Karpas-422 (cell line): ENCODE measurements at regions not wholly inside any gene's neighbourhood (a gene's known extent, or its start where the extent isn't known, plus 50 kb on each side); places are given as distances from the start of the nearest gene placed in this dataset.
"Not testable (repeated sequence)": the region's sequence is repeated elsewhere in the genome, so short reads cannot be mapped to it uniquely, and the experiment has no call there.

ENCODE experiments used
- DNase-seq: peaks from one replicate; pipeline ENCODE4 v3.0.0-alpha.2; 2015
- H2AFZ ChIP-seq: fragments of 200-600 bp; sonication (generic); 2 replicates; pipeline ENCODE4 v1.6.1; 2014; ENCODE audit warnings: antibody characterized with exemption, low read length, mixed read lengths
- H3K27ac ChIP-seq: fragments of 200-600 bp; sonication (generic); 2 replicates; pipeline ENCODE4 v1.5.1; 2014; ENCODE audit warnings: mild to moderate bottlenecking, low read length, moderate library complexity
- H3K27me3 ChIP-seq: fragments of 200-600 bp; sonication (generic); 2 replicates; pipeline ENCODE4 v1.6.1; 2014; ENCODE audit warnings: low read length, mixed read lengths
- H3K36me3 ChIP-seq: fragments of 200-600 bp; sonication (generic); 2 replicates; pipeline ENCODE4 v1.6.1; 2014; ENCODE audit warnings: low read length, mixed read lengths; ENCODE audit not compliant: insufficient read depth
- H3K4me1 ChIP-seq: fragments of 200-600 bp; sonication (generic); 2 replicates; pipeline ENCODE4 v1.6.1; 2014; ENCODE audit warnings: mild to moderate bottlenecking, low read length, mixed read lengths
- H3K4me2 ChIP-seq: fragments of 200-600 bp; sonication (generic); 2 replicates; pipeline ENCODE4 v1.6.1; 2014; ENCODE audit warnings: low read length, low read depth, mild to moderate bottlenecking; ENCODE audit not compliant: poor library complexity, severe bottlenecking
- H3K4me3 ChIP-seq: fragments of 200-600 bp; sonication (generic); 2 replicates; pipeline ENCODE4 v1.5.1; 2014; ENCODE audit warnings: mild to moderate bottlenecking, antibody characterized with exemption, low read length, mixed read lengths
- H3K79me2 ChIP-seq: fragments of 200-600 bp; sonication (generic); 2 replicates; pipeline ENCODE4 v1.6.1; 2014; ENCODE audit warnings: mild to moderate bottlenecking, low read length, mixed read lengths
- H3K9ac ChIP-seq: fragments of 200-600 bp; sonication (generic); 2 replicates; pipeline ENCODE4 v1.6.0; 2014; ENCODE audit warnings: low read length
- H3K9me2 ChIP-seq: fragments of 200-600 bp; sonication (generic), shearing (Covaris generic); replicated peaks from 2 replicates; pipeline ENCODE4 v1.6.0; 2014; ENCODE audit warnings: mild to moderate bottlenecking, low read length, moderate library complexity; ENCODE audit not compliant: insufficient read depth
- H3K9me3 ChIP-seq: fragments of 300-700, 200-600 bp; sonication (generic); 2 replicates; pipeline ENCODE4 v1.6.1; 2014; ENCODE audit warnings: low read length, mixed read lengths
- H4K20me1 ChIP-seq: fragments of 200-600 bp; sonication (generic); 2 replicates; pipeline ENCODE4 v1.6.1; 2014; ENCODE audit warnings: mild to moderate bottlenecking, antibody characterized with exemption, low read length, low read depth; ENCODE audit not compliant: insufficient read depth

DNA sequence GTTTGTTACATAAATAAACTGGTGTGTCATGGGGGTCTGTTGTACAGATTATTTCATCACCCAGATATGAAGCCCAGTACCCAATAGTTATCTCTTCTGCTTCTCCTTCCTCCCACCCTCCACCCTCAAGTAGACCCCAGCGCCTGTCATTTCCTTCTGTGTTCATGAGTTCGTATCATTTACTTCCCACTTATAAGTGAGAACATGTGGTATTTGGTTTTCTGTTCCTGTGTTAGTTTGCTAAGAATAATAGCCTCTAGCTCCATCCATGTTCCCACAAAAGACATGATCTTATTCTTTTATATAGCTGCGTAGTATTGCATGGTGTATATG lies 185.4 kb downstream of the PSMG1 start:
- H3K27me3 ChIP-seq, DNase-seq: not testable (repeated sequence)
- peak overlapping the region; percentile 43 for H3K27ac ChIP-seq

GRCh38 chr21:38997051-38997842 lies 186.0 kb downstream of the PSMG1 start:
- Histone ChIP-seq H3K9me3 (no peaks in the 10 kb centered on the region), H3K4me1 (peaks cover 47% of the 10 kb centered on the region), H3K27me3 (no peaks in the 10 kb centered on the region), H4K20me1 (no peaks in the 10 kb centered on the region), H3K79me2 (no peaks in the 10 kb centered on the region), H2AFZ (no peak overlapping the region), H3K36me3 (no peaks in the 10 kb centered on the region), H3K4me2 (peak overlapping the region; percentile 19), H3K9ac (no peak overlapping the region), H3K9me2 (no peaks in the 10 kb centered on the region), H3K4me3 (no peak overlapping the region), H3K27ac (no peak overlapping the region; the same call in 1 of the 2 replicates)
- no peak for DNase-seq

More for the DNA sequence above, 185.4 kb downstream of the PSMG1 start:
- not testable (repeated sequence) for H2AFZ ChIP-seq, H3K9ac ChIP-seq, H3K79me2 ChIP-seq, H3K9me3 ChIP-seq, H4K20me1 ChIP-seq, H3K9me2 ChIP-seq, H3K36me3 ChIP-seq, H3K4me3 ChIP-seq
- Histone ChIP-seq H3K4me2 (peak overlapping the region; percentile 19), H3K4me1 (peaks cover 47% of the 10 kb centered on the region)

GRCh38 chr21:38996355-38996754 lies 186.9 kb downstream of the PSMG1 start:
- Histone ChIP-seq H3K9me3 (no peaks in the 10 kb centered on the region), H2AFZ (no peak overlapping the region), H3K9ac (no peak overlapping the region), H3K4me2 (no peak overlapping the region), H3K27me3 (no peaks in the 10 kb centered on the region), H3K79me2 (no peaks in the 10 kb centered on the region), H3K36me3 (no peaks in the 10 kb centered on the region), H3K4me3 (no peak overlapping the region), H3K27ac (no peak overlapping the region), H3K9me2 (no peaks in the 10 kb centered on the region), H3K4me1 (peaks cover 47% of the 10 kb centered on the region), H4K20me1 (no peaks in the 10 kb centered on the region)
- no peak for DNase-seq

DNA sequence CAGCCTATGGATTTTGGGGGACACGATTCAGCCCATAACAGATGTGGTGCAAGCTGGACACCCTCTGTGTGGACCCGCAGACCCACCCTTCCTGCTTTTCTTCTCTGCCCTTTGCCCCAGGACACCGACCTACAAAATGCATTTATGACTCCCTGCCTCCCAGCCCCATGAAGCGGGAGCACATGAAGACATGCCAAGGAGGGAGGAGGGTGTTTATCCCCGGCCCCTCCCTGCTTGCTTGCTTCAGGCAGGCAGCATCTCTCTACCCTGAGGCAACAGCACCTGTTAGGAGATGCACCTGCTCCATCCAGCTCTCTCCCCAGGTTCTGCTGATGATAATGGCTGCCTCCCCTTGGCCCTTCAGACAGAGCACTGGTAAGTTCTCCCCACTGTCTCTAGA lies 187.5 kb downstream of the PSMG1 start:
- H3K79me2 ChIP-seq, result no peaks in the 10 kb centered on the region
- H3K4me1 ChIP-seq, result peaks cover 42% of the 10 kb centered on the region
- no peaks in the 10 kb centered on the region for H3K36me3 ChIP-seq
- no peaks in the 10 kb centered on the region for H3K27me3 ChIP-seq
- H4K20me1 ChIP-seq, result no peaks in the 10 kb centered on the region
- no peak overlapping the region for H3K9ac ChIP-seq
- H3K27ac ChIP-seq, result no peak overlapping the region
- no peak overlapping the region for H2AFZ ChIP-seq
- H3K9me3 ChIP-seq, result no peaks in the 10 kb centered on the region
- H3K4me3 ChIP-seq, result no peak overlapping the region
- no peaks in the 10 kb centered on the region for H3K9me2 ChIP-seq
- no peak for DNase-seq
- H3K4me2 ChIP-seq, result no peak overlapping the region

- no peak overlapping the region for H3K9ac ChIP-seq
- no peaks in the 10 kb centered on the region for H3K36me3 ChIP-seq
- H3K9me2 ChIP-seq, result no peaks in the 10 kb centered on the region
- no peak overlapping the region for H3K27ac ChIP-seq
- no peaks in the 10 kb centered on the region for H3K9me3 ChIP-seq
- no peaks in the 10 kb centered on the region for H4K20me1 ChIP-seq
- H2AFZ ChIP-seq, result no peak overlapping the region
- H3K4me1 ChIP-seq, result peaks cover 37% of the 10 kb centered on the region
- no peak overlapping the region for H3K4me3 ChIP-seq
- H3K79me2 ChIP-seq, result no peaks in the 10 kb centered on the region
- no peaks in the 10 kb centered on the region for H3K27me3 ChIP-seq
- no peak for DNase-seq
- no peak overlapping the region for H3K4me2 ChIP-seq
Measured at GRCh38 chr21:38995071-38995669, 188.1 kb downstream of the PSMG1 start.

DNA sequence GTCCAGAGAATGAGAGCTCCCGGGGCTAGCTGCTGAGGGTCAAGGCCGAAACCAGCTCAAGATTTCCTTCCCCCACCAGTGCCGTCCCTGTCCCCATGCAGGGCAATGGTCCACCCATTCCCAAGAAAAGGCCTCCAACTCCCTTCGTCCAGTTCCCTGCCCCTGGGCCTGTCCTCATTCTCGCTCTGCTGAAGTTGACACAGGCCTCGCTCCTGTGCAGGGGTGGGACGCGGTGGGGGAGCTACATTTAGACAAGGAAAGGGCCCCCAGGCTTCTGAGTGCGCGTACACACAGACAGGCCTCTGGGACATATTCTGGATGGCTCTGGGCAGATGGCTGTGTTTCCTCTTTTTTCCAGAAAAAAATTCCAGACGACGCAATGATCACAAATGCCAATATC lies 188.3 kb downstream of the ETS2 start:
- H3K9ac ChIP-seq, result no peak overlapping the region
- no peaks in the 10 kb centered on the region for H3K36me3 ChIP-seq
- H3K4me3 ChIP-seq, result no peak overlapping the region
- no peaks in the 10 kb centered on the region for H3K9me3 ChIP-seq
- no peaks in the 10 kb centered on the region for H4K20me1 ChIP-seq
- H3K4me2 ChIP-seq, result no peak overlapping the region
- H3K79me2 ChIP-seq, result no peaks in the 10 kb centered on the region
- peaks cover 28% of the 10 kb centered on the region for H3K4me1 ChIP-seq
- no peaks in the 10 kb centered on the region for H3K27me3 ChIP-seq
- no peaks in the 10 kb centered on the region for H3K9me2 ChIP-seq
- no peak overlapping the region for H2AFZ ChIP-seq
- H3K27ac ChIP-seq, result no peak overlapping the region
- no peak for DNase-seq

GRCh38 chr21:38993561-38993960 lies 187.8 kb downstream of the ETS2 start:
- no peaks in the 10 kb centered on the region for H3K36me3 ChIP-seq
- H4K20me1 ChIP-seq, result no peaks in the 10 kb centered on the region
- H3K27me3 ChIP-seq, result no peaks in the 10 kb centered on the region
- no peak overlapping the region for H2AFZ ChIP-seq
- no peak overlapping the region for H3K4me2 ChIP-seq
- no peak overlapping the region for H3K4me3 ChIP-seq
- DNase-seq, result no peak
- H3K9ac ChIP-seq, result no peak overlapping the region
- peaks cover 29% of the 10 kb centered on the region for H3K4me1 ChIP-seq
- H3K9me2 ChIP-seq, result no peaks in the 10 kb centered on the region
- no peaks in the 10 kb centered on the region for H3K79me2 ChIP-seq
- H3K27ac ChIP-seq, result no peak overlapping the region
- no peaks in the 10 kb centered on the region for H3K9me3 ChIP-seq

DNA sequence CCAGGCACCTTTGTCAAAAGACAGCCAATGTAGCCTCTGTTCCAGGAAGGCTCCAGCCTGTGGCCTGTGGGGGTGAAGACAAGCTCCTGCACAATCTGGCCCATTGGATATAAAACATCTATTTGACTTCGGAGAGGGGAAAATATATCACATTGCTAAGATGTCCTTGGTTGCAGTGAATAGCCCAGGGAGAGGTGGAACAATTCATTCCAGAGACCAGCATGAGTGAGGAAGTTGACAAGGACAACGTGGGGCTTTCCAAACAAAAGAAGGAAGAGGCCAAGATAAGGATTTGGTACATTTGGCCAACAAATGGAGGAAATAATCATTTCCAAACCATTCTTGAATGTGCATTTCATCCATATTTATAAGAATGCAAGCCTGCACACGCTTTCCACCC lies 187.0 kb downstream of the ETS2 start:
- no peak overlapping the region for H2AFZ ChIP-seq
- no peak for DNase-seq
- H4K20me1 ChIP-seq, result no peaks in the 10 kb centered on the region
- no peaks in the 10 kb centered on the region for H3K9me2 ChIP-seq
- H3K79me2 ChIP-seq, result no peaks in the 10 kb centered on the region
- H3K27ac ChIP-seq, result no peak overlapping the region
- H3K9ac ChIP-seq, result no peak overlapping the region
- no peaks in the 10 kb centered on the region for H3K36me3 ChIP-seq
- no peak overlapping the region for H3K4me3 ChIP-seq
- peaks cover 29% of the 10 kb centered on the region for H3K4me1 ChIP-seq
- H3K27me3 ChIP-seq, result no peaks in the 10 kb centered on the region
- no peaks in the 10 kb centered on the region for H3K9me3 ChIP-seq
- H3K4me2 ChIP-seq, result no peak overlapping the region
